Activated CD4-positive, alpha-beta T cell treated with anti-CD3 and anti-CD28 coated beads, Interleukin-2, amount 10 ng/mL, durations not matched to agents 24 days and 14 days (primary cell): ENCODE measurements at regions not wholly inside any gene's neighbourhood (a gene's known extent, or its start where the extent isn't known, plus 50 kb on each side); places are given as distances from the start of the nearest gene placed in this dataset.

ENCODE experiments used
- DNase-seq: peaks from one replicate; pipeline ENCODE4 v3.0.0; 2022
- H3K27ac Mint-ChIP-seq: one replicate; pipeline ENCODE4 v1.8.0; 2022; ENCODE audit warnings: mild to moderate bottlenecking, mixed read lengths
- H3K27me3 Mint-ChIP-seq: one replicate; pipeline ENCODE4 v1.8.0; 2022; ENCODE audit warnings: mixed read lengths
- H3K36me3 Mint-ChIP-seq: one replicate; pipeline ENCODE4 v1.8.0; 2022; ENCODE audit warnings: low read depth, mild to moderate bottlenecking, mixed read lengths
- H3K4me1 Mint-ChIP-seq: one replicate; pipeline ENCODE4 v1.8.0; 2021; ENCODE audit warnings: mixed read lengths
- H3K4me3 Mint-ChIP-seq: one replicate; pipeline ENCODE4 v1.8.0; 2022; ENCODE audit warnings: mild to moderate bottlenecking, moderate library complexity, mixed read lengths
- H3K9me3 Mint-ChIP-seq: one replicate; pipeline ENCODE4 v1.8.0; 2021; ENCODE audit warnings: mixed read lengths
- intact Hi-C: fragments of 100-400 bp; cut with micrococcal nuclease; formaldehyde crosslinking; loops from one replicate; pipeline ENCODE4 v1.15.1; 2023

- no peaks in the 10 kb centered on the region for H3K36me3 Mint-ChIP-seq
- H3K27ac Mint-ChIP-seq = no peak overlapping the region
- H3K4me1 Mint-ChIP-seq = no peaks in the 10 kb centered on the region
- intact Hi-C loops = no loop called here
- no peak for DNase-seq
- no peaks in the 10 kb centered on the region for H3K9me3 Mint-ChIP-seq
- H3K27me3 Mint-ChIP-seq = no peaks in the 10 kb centered on the region
- no peak overlapping the region for H3K4me3 Mint-ChIP-seq
Measured at GRCh38 chr2:122830157-122830556, 1074.7 kb downstream of the TSN start.

DNA sequence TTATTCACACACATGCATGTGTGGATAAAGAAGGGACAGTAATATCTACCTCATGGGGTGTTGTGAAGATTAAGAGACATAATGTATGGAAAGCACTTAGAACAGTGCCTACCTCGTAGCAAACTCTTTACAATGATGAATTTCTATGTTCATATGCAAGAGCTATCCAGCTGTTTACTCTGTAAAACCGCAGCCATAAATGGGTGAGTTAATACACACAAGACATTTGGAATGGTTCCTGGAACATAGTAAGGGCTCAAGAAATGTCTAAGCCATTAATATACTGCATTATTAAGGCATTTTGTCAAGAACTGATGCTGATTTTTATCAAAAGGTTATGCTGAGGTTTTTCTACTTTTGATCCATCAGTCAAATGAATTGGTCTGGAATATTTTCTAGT, 1076.2 kb downstream of the TSN start:
- H3K36me3 Mint-ChIP-seq = no peaks in the 10 kb centered on the region
- no peaks in the 10 kb centered on the region for H3K27me3 Mint-ChIP-seq
- H3K9me3 Mint-ChIP-seq = no peaks in the 10 kb centered on the region
- DNase-seq = no peak
- intact Hi-C loops = no loop called here
- H3K4me1 Mint-ChIP-seq = no peaks in the 10 kb centered on the region
- no peak overlapping the region for H3K4me3 Mint-ChIP-seq
- no peak overlapping the region for H3K27ac Mint-ChIP-seq

DNA sequence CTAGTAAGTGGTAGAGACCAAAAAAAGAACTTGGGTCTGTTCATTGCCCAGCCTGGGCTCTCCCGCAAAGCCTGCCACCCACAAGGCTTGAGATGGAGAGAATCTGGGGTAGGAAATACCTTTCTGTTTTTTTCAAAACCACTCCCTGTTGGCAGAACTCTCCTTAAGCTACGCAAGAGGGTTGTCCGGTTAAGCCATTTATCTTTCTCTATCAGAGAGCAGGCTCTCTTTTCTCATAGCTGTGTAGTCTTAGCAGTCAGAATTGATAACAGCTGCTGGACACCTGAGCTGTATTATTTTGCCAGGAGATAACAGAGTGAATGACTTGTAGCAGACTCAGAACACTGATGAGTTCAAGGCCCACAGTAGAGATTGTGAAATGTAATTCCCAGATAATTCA, 1088.1 kb downstream of the TSN start:
- no peak overlapping the region for H3K27ac Mint-ChIP-seq
- no peak for DNase-seq
- no peaks in the 10 kb centered on the region for H3K27me3 Mint-ChIP-seq
- H3K4me1 Mint-ChIP-seq = no peaks in the 10 kb centered on the region
- intact Hi-C loops = no loop called here
- no peaks in the 10 kb centered on the region for H3K9me3 Mint-ChIP-seq
- no peak overlapping the region for H3K4me3 Mint-ChIP-seq
- no peaks in the 10 kb centered on the region for H3K36me3 Mint-ChIP-seq

- intact Hi-C loops = no loop called here
- Mint-ChIP-seq H3K9me3 (no peaks in the 10 kb centered on the region), H3K27ac (no peak overlapping the region), H3K4me3 (no peak overlapping the region), H3K36me3 (no peaks in the 10 kb centered on the region), H3K27me3 (no peaks in the 10 kb centered on the region), H3K4me1 (no peaks in the 10 kb centered on the region)
- no peak for DNase-seq
Measured at GRCh38 chr2:122851161-122851560, 1095.7 kb downstream of the TSN start.

- Mint-ChIP-seq H3K27me3 (no peaks in the 10 kb centered on the region), H3K4me3 (no peak overlapping the region), H3K27ac (no peak overlapping the region), H3K4me1 (no peaks in the 10 kb centered on the region), H3K9me3 (no peaks in the 10 kb centered on the region), H3K36me3 (no peaks in the 10 kb centered on the region)
- intact Hi-C loops = no loop called here
- DNase-seq = no peak
Measured at GRCh38 chr2:122851972-122852531, 1096.6 kb downstream of the TSN start.

DNA sequence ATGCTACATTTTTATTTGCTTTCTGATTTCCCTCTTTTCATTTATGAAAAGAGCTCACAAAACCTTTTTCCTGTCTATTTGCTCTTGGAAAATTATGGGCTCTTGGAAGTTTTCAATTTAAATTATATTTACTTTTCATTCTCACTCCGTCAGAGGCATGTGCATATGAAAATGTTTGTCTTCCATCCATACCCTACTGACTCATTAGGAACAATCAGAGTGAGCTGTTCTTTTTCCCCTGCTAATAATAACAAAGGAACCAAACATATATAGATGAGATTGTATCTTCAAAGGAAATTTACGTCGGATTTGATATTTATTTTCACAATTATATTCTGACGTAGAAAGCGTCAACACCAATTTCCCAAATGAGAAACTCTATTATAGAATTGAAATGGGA, 1101.2 kb downstream of the TSN start:
- H3K9me3 Mint-ChIP-seq = peaks cover 5% of the 10 kb centered on the region
- no peak overlapping the region for H3K4me3 Mint-ChIP-seq
- intact Hi-C loops = no loop called here
- H3K27me3 Mint-ChIP-seq = no peaks in the 10 kb centered on the region
- no peaks in the 10 kb centered on the region for H3K36me3 Mint-ChIP-seq
- H3K4me1 Mint-ChIP-seq = no peaks in the 10 kb centered on the region
- H3K27ac Mint-ChIP-seq = no peak overlapping the region
- no peak for DNase-seq

DNA sequence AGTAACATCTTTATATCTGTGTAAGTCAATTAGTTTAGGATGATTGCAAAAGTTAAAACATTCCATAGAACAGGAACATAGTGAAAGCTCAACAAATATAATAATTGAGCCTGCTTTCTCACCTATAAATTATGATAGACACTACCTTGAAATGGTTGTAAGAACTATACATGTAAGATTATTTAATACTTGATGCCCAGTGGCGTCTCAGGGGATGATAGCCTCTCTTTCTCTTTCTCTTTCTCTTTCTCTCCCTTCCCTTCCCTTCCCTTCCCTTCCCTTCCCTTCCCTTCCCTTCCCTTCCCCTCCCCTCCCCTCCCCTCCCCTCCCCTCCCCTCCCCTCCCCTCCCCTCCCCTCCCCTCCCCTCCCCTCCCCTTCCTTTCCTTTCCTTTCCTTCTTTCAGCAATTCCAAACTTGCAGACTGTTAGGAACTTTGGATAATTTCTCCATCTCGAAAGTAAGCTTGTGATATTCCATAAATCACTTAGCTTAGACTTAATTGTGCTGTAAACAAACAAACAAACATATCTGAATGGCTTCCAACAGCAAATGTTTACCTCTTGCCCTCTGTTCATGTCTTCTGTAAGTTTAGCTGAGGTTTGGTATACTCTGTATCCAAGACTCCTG, 1102.7 kb downstream of the TSN start:
- Mint-ChIP-seq H3K9me3 (peaks cover 5% of the 10 kb centered on the region), H3K27me3 (no peaks in the 10 kb centered on the region), H3K36me3 (no peaks in the 10 kb centered on the region), H3K27ac (no peak overlapping the region), H3K4me1 (no peaks in the 10 kb centered on the region), H3K4me3 (no peak overlapping the region)
- intact Hi-C loops = no loop called here
- no peak for DNase-seq

DNA sequence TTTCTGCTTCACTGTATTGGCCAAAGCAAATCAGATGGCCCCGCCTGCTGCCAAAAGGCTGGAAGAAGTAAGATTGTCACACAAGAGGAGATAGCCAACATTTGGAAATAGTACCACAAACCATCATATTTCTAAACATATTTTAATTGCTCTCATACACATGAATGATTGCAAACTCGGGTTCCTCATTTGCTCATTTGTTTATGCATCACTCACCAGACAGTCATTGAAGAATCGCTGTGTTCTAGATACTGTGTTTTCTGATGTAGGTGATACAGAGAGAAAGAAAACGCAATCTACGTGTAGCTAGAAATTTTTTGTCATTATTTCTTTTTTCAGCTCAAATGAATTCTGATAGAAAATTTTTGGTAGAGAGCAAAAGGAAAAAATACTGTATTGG, 1103.4 kb downstream of the TSN start:
- Mint-ChIP-seq H3K27me3 (no peaks in the 10 kb centered on the region), H3K27ac (no peak overlapping the region), H3K4me3 (no peak overlapping the region), H3K36me3 (no peaks in the 10 kb centered on the region), H3K4me1 (no peaks in the 10 kb centered on the region), H3K9me3 (peaks cover 5% of the 10 kb centered on the region)
- DNase-seq = no peak
- intact Hi-C loops = no loop called here

DNA sequence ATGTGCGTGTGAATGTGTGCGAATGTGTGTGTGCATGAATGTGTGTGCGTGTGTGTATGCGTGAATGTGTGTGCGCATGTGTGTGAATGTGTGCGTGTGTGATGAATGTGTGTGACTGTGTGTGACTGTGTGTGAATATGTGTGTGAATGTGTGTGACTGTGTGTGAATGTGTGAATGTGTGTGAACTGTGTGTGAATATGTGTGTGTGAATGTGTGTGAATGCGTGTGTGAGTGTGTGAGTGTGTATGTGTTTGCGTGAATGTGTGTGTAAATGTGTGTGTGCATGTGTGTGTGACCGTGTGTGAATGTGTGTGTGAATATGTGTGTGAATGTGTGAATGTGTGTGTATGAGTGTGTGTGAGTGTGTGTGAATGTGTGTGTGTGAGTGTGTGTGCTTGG, 1103.8 kb downstream of the TSN start:
- Mint-ChIP-seq H3K9me3 (peaks cover 9% of the 10 kb centered on the region), H3K36me3 (no peaks in the 10 kb centered on the region), H3K27me3 (no peaks in the 10 kb centered on the region), H3K4me3 (no peak overlapping the region), H3K27ac (no peak overlapping the region), H3K4me1 (no peaks in the 10 kb centered on the region)
- no peak for DNase-seq
- intact Hi-C loops = no loop called here

- H3K36me3 Mint-ChIP-seq = no peaks in the 10 kb centered on the region
- H3K4me1 Mint-ChIP-seq = no peaks in the 10 kb centered on the region
- intact Hi-C loops = no loop called here
- no peak for DNase-seq
- H3K27me3 Mint-ChIP-seq = no peaks in the 10 kb centered on the region
- peaks cover 16% of the 10 kb centered on the region for H3K9me3 Mint-ChIP-seq
- no peak overlapping the region for H3K4me3 Mint-ChIP-seq
- no peak overlapping the region for H3K27ac Mint-ChIP-seq
Measured at GRCh38 chr2:122863532-122863931, 1108.1 kb downstream of the TSN start.

DNA sequence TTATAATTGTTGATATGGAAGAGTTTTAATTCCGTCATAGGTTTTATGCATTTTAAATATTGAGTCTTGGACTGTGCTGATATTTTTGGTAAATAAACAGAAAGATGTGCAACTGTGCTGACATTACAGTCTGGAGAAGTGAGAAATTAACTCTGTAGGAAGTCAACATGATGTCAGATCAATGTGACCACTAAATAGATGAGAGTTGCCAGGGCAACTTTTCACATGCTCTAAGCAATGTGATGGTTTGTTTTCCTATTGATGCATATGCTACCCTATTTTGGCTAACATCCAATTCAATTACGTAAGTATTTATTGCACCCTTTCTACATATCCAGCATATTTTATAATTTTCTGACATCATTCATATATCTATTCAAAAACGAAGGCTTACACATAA, 1109.3 kb downstream of the TSN start:
- intact Hi-C loops = no loop called here
- Mint-ChIP-seq H3K27me3 (no peaks in the 10 kb centered on the region), H3K4me1 (no peaks in the 10 kb centered on the region), H3K27ac (no peak overlapping the region), H3K36me3 (no peaks in the 10 kb centered on the region), H3K4me3 (no peak overlapping the region), H3K9me3 (peaks cover 11% of the 10 kb centered on the region)
- no peak for DNase-seq

GRCh38 chr2:122866095-122866494, 1110.6 kb downstream of the TSN start:
- intact Hi-C loops = no loop called here

DNA sequence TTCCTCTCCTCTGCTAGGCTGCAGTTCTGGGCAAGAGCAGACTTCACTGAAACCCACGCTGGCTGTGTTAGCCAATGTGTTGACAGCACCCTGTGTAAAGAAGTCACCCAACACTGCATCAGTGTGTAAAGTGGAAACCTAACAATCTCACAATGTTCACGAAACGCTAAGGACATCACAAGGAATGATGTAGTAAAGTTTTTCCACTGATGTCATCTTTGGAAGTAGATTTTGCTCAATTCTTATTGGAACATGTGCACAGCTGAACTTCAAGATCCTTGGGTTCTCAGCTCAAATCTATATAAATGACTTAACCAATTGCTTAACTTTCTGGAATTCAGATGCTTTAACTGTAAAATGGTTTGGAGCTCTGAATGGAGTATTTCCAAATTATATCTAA, 1112.5 kb downstream of the TSN start:
- Mint-ChIP-seq H3K4me1 (no peaks in the 10 kb centered on the region), H3K36me3 (no peaks in the 10 kb centered on the region), H3K9me3 (peaks cover 11% of the 10 kb centered on the region), H3K27ac (no peak overlapping the region), H3K4me3 (no peak overlapping the region), H3K27me3 (no peaks in the 10 kb centered on the region)
- intact Hi-C loops = no loop called here
- DNase-seq = no peak

More at GRCh38 chr2:122866095-122866494, 1110.6 kb downstream of the TSN start:
- Mint-ChIP-seq H3K9me3 (peaks cover 11% of the 10 kb centered on the region), H3K36me3 (no peaks in the 10 kb centered on the region), H3K27ac (no peak overlapping the region), H3K4me1 (no peaks in the 10 kb centered on the region), H3K4me3 (no peak overlapping the region), H3K27me3 (no peaks in the 10 kb centered on the region)
- DNase-seq = no peak

DNA sequence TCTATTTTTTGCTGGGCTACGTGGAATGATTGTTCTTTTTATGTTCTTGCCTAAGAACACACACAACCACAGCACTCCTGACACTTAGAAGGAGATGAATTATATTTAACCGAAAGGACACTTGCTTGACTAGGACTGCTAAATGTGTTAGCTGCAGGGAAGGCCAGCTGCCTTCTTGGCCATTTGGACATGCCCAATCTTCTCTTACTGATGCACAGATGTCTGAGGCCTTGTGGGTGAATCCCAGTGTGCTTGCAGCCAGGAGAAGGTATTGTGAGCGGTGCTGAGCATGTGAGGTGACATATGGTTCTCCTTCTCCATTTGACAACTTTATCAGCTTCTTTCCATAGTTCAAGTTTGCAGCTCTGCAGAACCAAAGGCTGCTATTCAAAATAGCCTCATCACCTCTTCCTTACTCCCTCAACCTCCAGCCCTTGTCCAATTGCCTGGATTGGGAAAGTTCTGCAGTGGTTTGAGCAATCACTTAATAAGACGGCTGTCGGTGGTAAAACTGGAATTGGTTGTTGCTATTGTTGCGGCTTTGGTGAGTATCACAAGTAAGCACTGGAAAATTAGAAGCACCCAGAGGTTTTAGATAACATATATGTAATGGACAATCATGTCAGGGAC, 1113.3 kb downstream of the TSN start:
- H3K27me3 Mint-ChIP-seq = no peaks in the 10 kb centered on the region
- intact Hi-C loops = no loop called here
- no peaks in the 10 kb centered on the region for H3K36me3 Mint-ChIP-seq
- H3K4me3 Mint-ChIP-seq = no peak overlapping the region
- no peaks in the 10 kb centered on the region for H3K4me1 Mint-ChIP-seq
- peaks cover 15% of the 10 kb centered on the region for H3K9me3 Mint-ChIP-seq
- DNase-seq = no peak
- no peak overlapping the region for H3K27ac Mint-ChIP-seq

- no peak overlapping the region for H3K4me3 Mint-ChIP-seq
- intact Hi-C loops = no loop called here
- H3K9me3 Mint-ChIP-seq = peaks cover 4% of the 10 kb centered on the region
- no peaks in the 10 kb centered on the region for H3K36me3 Mint-ChIP-seq
- no peaks in the 10 kb centered on the region for H3K27me3 Mint-ChIP-seq
- DNase-seq = no peak
- H3K4me1 Mint-ChIP-seq = no peaks in the 10 kb centered on the region
- no peak overlapping the region for H3K27ac Mint-ChIP-seq
Measured at GRCh38 chr2:122873951-122874350, 1118.5 kb downstream of the TSN start.
